Stimulated activated effector memory CD8-positive, alpha-beta T cell treated with anti-CD3 and anti-CD28 coated beads, Interleukin-12 subunit alpha, Interleukin-12 subunit beta, amount 100 ng/mL, for 72 hours (primary cell): ENCODE measurements at regions not wholly inside any gene's neighbourhood (a gene's known extent, or its start where the extent isn't known, plus 50 kb on each side); places are given as distances from the start of the nearest gene placed in this dataset.

Experiments used
- ATAC-seq: fragments of 150-1000 bp; cut with Tn5 transposase; 2 replicates; pipeline ENCODE4 v1.10.0; 2021
- DNase-seq, 2 donors: peaks; one replicate each; pipeline ENCODE4 v3.0.0; 2021 to 2022; ENCODE audit warnings: low spot score in 2 of 2
- H3K27ac Mint-ChIP-seq: one replicate; pipeline ENCODE4 v1.8.0; 2022; ENCODE audit warnings: mild to moderate bottlenecking, mixed read lengths
- H3K36me3 Mint-ChIP-seq: one replicate; pipeline ENCODE4 v1.8.0; 2022; ENCODE audit warnings: mild to moderate bottlenecking, mixed read lengths
- H3K4me1 Mint-ChIP-seq: one replicate; pipeline ENCODE4 v1.8.0; 2022; ENCODE audit warnings: mixed read lengths
- H3K4me3 Mint-ChIP-seq: one replicate; pipeline ENCODE4 v1.8.0; 2022; ENCODE audit warnings: mild to moderate bottlenecking, mixed read lengths
- H3K9me3 Mint-ChIP-seq: one replicate; pipeline ENCODE4 v1.8.0; 2022; ENCODE audit warnings: mixed read lengths

- H3K9me3 Mint-ChIP-seq: no peaks in the 10 kb centered on the region
- ATAC-seq (no peak), DNase-seq (no peak)
- no peak overlapping the region for H3K4me3 Mint-ChIP-seq
- H3K4me1 Mint-ChIP-seq: peaks cover 5% of the 10 kb centered on the region
- no peaks in the 10 kb centered on the region for H3K36me3 Mint-ChIP-seq
- no peak overlapping the region for H3K27ac Mint-ChIP-seq
Measured at GRCh38 chr22:49025791-49026493, 801.7 kb downstream of the BRD1 start.

DNA sequence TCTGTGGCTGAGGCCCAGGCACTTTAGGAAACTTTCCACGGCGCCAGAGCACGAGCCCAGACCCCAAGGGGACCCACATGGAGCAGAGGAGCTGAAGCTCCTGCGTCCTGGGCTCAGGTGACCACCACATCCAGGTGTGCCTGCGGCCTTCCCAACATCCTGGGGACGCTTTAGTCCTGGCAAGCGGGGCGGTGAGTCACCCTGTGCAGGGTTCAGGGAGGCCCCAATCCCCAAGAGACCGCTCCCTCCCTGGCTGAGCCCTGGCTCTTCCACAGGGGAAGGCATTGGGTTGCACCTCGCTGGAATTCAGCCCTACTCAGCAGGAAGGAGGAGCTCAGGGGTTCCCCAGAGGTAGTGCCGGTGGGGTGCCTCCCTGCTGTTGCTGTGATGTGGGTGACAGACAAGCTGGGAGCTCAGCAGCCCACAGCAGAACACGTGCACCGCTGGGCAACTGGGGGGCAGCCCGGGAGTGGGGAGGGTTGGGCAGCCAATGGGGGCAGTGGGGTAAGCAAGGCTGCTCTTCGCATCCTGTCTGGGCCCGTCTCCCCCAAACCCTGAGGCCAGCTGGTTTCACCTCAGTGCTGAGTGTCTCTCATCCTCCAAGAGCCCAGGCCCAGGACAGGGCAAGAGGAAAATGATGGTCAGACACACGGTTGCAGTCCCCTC is 802.8 kb downstream of the BRD1 start:
- Mint-ChIP-seq H3K4me1 (peaks cover 5% of the 10 kb centered on the region), H3K27ac (no peak overlapping the region), H3K36me3 (no peaks in the 10 kb centered on the region), H3K4me3 (no peak overlapping the region), H3K9me3 (no peaks in the 10 kb centered on the region)
- DNase-seq (no peak), ATAC-seq (no peak)

- Mint-ChIP-seq H3K4me3 (no peak overlapping the region), H3K9me3 (no peaks in the 10 kb centered on the region), H3K27ac (no peak overlapping the region), H3K36me3 (no peaks in the 10 kb centered on the region), H3K4me1 (peaks cover 5% of the 10 kb centered on the region)
- DNase-seq (no peak), ATAC-seq (no peak)
Measured at GRCh38 chr22:49023879-49024774, 803.5 kb downstream of the BRD1 start.

- Mint-ChIP-seq H3K4me1 (peaks cover 5% of the 10 kb centered on the region), H3K36me3 (no peaks in the 10 kb centered on the region), H3K4me3 (no peak overlapping the region), H3K27ac (no peak overlapping the region), H3K9me3 (no peaks in the 10 kb centered on the region)
- no peak for DNase-seq
- ATAC-seq: no peak
Measured at GRCh38 chr22:49023161-49023878, 804.4 kb downstream of the BRD1 start.

DNA sequence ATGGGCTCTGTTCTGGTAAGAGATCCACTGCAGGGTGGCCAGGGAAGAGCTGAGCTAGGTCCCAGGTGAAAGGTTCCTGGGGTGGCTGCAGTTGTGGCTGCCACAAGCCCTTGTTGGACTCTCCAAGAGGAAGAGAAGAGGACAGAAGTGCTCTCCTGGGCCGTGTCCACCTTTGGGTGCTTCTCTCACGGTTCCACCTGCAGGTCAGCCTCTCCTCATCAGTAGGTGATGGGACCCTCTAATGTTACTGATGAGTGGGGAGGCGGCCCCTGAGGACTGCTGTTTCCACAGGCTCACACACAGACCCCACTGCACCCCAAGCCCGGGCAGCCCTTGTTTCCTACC is 804.9 kb downstream of the BRD1 start:
- no peak overlapping the region for H3K4me3 Mint-ChIP-seq
- H3K4me1 Mint-ChIP-seq: peaks cover 5% of the 10 kb centered on the region
- no peaks in the 10 kb centered on the region for H3K9me3 Mint-ChIP-seq
- ATAC-seq: no peak
- no peaks in the 10 kb centered on the region for H3K36me3 Mint-ChIP-seq
- DNase-seq: no peak
- H3K27ac Mint-ChIP-seq: no peak overlapping the region

DNA sequence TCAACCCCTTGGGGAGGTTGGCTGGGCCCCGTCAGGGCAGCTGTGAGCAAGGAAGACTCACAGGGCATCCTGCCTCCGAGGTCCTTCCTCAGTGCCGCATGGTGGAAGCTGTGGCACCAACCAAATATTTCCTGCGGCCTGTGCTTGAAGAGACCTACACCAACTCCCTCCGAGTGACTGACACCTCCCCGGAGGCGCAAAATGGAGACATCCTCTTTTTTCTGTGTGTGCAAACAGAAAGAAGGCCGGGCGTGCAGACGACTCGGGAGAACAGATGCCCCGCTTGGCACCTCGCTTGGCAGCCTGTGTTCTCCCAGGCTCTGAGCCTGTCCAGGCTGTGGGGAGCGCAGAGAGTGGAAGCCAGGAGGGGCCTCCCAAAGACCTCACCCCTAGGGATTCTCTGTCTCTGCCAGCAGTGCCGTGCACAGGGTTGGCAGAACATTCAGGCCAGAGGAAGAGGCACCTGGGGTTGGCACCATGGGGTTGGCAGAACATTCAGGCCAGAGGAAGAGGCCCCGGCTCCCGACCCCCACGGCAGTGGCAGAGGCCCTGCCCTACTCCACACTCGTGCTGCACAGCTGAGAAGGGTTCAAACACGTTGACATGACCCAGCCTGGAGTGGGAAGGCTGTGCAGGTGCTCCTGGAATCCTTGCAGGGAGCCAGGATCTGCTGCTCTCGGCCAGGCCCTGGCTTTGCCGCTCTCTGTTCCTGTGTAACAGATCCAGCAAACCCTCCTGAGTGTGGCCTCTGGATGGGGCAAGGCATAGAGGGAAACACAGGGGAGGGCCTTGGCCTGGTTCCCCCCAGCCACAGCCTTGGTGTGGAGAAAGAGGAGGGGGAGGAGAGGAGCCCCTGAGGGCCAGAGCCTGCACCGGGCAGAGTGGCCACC is 805.5 kb downstream of the BRD1 start:
- peak; percentile 3 for ATAC-seq
- H3K9me3 Mint-ChIP-seq: no peaks in the 10 kb centered on the region
- no peaks in the 10 kb centered on the region for H3K4me1 Mint-ChIP-seq
- no peaks in the 10 kb centered on the region for H3K36me3 Mint-ChIP-seq
- no peak for DNase-seq
- no peak overlapping the region for H3K4me3 Mint-ChIP-seq
- H3K27ac Mint-ChIP-seq: no peak overlapping the region

DNA sequence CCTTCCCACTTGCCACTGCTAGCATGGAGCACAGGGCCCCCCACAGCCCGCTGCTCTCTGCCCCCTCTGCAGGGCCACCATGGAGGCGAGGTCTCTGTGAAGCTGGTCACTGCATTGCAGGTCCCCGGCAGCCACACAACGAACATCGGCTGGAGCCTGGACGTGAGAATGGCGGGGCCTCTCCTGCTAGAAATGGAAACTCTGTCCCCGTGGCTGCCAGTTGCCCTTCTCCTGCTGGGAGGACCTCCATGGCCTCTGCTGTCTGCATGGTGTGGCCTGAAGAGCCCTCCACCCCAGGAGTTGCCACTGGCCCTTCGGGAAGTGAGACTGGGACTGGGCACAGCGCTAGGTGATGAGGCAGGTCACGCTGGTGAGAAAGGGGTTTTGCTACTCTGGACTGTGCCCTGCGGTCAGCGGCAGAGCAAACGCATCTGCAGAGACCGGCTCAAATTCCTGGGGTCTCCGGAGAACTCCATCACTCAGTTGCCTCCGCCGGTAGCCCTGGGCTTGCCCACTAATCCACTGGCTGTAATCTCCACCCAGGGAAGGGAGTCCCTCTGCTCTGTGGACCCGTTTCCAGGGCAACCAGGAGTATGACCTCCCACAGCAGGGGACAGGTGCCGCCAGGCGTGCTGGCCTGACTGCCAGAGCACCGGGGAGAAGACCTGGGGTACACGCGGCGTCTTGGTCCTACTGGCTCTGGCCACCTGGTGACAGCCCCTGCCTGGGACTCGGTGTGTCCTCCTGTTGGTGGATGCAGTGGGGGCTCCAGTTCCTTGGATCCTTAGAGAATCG is 806.3 kb downstream of the BRD1 start:
- DNase-seq: no peak
- H3K36me3 Mint-ChIP-seq: no peaks in the 10 kb centered on the region
- H3K27ac Mint-ChIP-seq: no peak overlapping the region
- no peak for ATAC-seq
- no peaks in the 10 kb centered on the region for H3K9me3 Mint-ChIP-seq
- no peaks in the 10 kb centered on the region for H3K4me1 Mint-ChIP-seq
- no peak overlapping the region for H3K4me3 Mint-ChIP-seq

DNA sequence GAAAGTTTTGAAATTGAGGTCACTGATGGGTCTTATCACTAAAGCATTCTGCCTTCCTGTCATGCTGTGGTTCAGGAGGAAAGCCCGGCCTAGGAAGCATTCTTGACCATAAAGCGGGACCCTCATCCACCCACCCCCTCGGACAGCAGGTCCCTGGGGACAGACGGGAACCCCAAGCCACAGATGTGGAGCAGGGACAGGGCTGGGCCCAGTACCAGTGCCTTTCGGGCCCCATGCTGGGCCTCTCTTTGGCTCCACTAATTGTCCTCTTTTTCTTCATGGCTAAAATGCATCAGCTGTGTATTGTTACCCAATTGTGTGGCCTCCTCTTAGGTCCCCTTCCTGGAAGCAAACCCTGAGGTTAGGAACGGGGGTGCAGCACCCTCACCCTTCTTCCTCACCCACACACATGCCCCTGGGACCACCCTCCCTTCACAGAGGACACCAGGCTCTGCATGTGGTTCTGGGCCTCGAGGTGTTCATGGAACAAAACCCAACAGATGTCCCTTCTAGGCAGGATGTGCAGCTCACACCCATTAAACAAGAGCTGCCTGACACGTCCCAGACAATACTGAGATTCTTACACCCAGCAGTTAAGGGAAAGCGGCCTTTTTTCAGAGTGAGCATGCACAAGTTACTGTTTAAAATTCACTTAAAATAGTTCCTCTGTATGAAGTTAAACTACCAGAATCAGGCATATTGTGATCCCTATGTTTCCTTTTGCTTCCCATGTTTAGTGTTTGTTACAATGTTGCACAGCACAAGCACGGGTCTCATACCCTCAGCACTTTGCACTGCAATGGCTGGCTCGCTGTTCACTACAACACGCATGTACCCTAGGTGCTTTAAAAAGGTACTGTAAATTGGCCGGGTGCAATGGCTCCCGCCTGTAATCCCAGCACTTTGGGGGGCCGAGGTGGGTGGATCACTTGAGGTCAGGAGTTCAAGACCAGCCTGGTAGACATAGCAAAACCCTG is 807.6 kb downstream of the BRD1 start:
- DNase-seq: no peak
- H3K27ac Mint-ChIP-seq: no peak overlapping the region
- H3K4me3 Mint-ChIP-seq: no peak overlapping the region
- ATAC-seq: no peak
- no peaks in the 10 kb centered on the region for H3K9me3 Mint-ChIP-seq
- H3K36me3 Mint-ChIP-seq: no peaks in the 10 kb centered on the region
- no peaks in the 10 kb centered on the region for H3K4me1 Mint-ChIP-seq

GRCh38 chr22:49018601-49019000 is 809.1 kb downstream of the BRD1 start:
- no peak overlapping the region for H3K4me3 Mint-ChIP-seq
- H3K36me3 Mint-ChIP-seq: no peaks in the 10 kb centered on the region
- H3K4me1 Mint-ChIP-seq: no peaks in the 10 kb centered on the region
- ATAC-seq (no peak), DNase-seq (no peak)
- no peaks in the 10 kb centered on the region for H3K9me3 Mint-ChIP-seq
- H3K27ac Mint-ChIP-seq: no peak overlapping the region

DNA sequence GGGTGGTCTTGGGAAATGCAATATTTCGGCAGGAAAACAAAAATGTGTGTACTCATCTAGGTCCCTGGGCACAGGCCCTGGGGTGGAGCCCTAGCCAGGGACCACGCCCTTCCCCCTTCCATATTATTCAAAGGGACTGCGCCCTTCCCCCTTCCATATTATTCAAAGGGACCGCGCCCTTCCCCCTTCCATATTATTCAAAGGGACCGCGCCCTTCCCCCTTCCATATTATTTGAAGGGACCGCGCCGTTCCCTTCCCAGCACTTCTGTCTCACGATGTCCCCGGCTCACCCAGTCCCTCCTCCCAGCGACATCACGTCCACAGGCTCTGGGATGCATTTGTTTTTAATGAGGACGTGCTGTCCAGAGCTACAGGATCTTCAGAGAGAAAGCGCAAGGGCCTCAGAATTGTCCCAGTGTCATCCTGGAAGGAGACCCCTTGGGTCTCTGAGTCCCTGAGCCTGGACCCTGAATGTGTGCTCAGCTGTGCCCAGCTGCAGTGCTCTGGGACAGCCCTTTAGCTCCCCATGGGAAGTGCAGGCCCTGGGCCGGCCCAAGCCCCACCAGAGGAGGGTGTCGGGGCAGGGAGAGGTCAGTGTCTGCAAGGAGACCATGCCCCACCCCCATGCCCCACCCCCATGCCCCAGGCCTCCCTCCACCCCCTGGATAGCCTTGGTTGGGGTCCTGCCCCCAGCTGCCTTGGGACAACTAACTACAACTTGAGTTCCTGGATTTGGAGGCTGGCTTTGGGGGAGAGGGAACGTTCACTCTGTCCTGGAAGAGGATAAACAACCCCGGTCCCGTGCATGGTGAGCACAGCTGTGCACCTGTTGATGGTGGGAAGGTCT is 810.0 kb downstream of the BRD1 start:
- DNase-seq (no peak), ATAC-seq (no peak)
- no peaks in the 10 kb centered on the region for H3K36me3 Mint-ChIP-seq
- no peak overlapping the region for H3K27ac Mint-ChIP-seq
- no peaks in the 10 kb centered on the region for H3K9me3 Mint-ChIP-seq
- no peaks in the 10 kb centered on the region for H3K4me1 Mint-ChIP-seq
- no peak overlapping the region for H3K4me3 Mint-ChIP-seq

DNA sequence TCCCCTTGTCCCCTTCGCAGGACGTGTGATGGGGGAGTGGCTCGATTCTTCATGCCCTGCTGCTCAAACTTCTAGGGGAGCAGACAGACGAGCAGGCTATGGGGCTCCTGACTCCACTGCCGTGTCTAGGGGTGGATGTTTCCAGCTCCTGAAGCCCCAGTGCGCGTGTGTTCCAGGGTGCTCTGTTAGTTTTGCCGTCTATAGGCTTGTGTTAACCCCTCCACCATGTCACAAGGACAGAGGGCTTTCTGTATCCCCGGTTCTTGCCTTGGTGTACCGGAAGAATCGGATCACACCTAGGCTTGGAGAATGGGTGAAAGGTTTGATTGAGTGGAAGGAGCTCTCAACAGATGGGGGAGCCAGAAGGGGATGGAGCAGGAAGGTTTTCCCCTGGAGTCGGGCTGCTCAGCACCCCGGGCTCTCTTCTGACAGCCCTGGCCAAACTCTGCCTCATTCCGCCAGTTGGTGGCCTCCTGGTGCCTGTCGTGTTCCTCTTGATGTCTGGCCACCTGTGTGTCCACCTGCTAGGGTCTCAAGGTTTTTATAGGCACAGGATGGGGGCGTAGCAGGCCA is 810.7 kb downstream of the BRD1 start:
- Mint-ChIP-seq H3K9me3 (no peaks in the 10 kb centered on the region), H3K36me3 (no peaks in the 10 kb centered on the region), H3K4me1 (no peaks in the 10 kb centered on the region), H3K27ac (no peak overlapping the region), H3K4me3 (no peak overlapping the region)
- no peak for ATAC-seq
- DNase-seq: no peak
